NT2/D1 (cell line): ENCODE measurements at regions not wholly inside any gene's neighbourhood (a gene's known extent, or its start where the extent isn't known, plus 50 kb on each side); places are given as distances from the start of the nearest gene placed in this dataset.

Source experiments
- SUZ12 ChIP-seq: IDR thresholded peaks from 2 replicates; pipeline ENCODE4 v1.6.1; 2011; ENCODE audit not compliant: insufficient read length, insufficient read depth; ENCODE audit errors: extremely low read depth
- YY1 ChIP-seq: IDR thresholded peaks from 2 replicates; pipeline ENCODE4 v1.6.1; 2011; ENCODE audit not compliant: insufficient read length, insufficient read depth
- ZNF274 ChIP-seq: IDR thresholded peaks from 2 replicates; pipeline ENCODE4 v1.6.1; 2011; ENCODE audit warnings: mild to moderate bottlenecking, low read depth, low read length

DNA sequence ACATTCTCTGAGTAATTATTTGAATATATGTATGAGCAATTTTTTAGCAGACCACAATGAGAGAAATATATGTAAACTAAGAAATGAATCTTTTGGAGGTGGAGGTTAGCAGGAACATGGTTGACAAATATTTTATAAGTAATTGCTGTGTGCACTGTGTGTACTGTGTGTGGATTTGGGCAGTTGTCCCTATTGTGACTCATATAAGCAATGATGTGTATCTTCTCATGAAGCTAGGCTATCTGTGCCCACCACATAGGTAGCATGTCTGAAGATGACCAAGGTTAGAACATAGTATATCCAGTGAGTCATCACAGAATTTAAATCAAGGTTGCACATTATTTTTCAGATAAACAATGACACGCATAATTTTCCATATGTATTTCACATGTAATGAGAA is 713.9 kb upstream of the GBE1 start:
- no peak for TF ChIP-seq YY1
- no peak for TF ChIP-seq ZNF274
- TF ChIP-seq SUZ12: no peak
